BJ (cell line): ENCODE measurements at regions not wholly inside any gene's neighbourhood (a gene's known extent, or its start where the extent isn't known, plus 50 kb on each side); places are given as distances from the start of the nearest gene placed in this dataset.

Source experiments
- CTCF ChIA-PET: fragments of 350-600 bp; formaldehyde crosslinking; extraction: SDS; loops from one replicate; lab custom pipeline; 2021; ENCODE audit warnings: antibody characterized with exemption, inconsistent platforms; lab: Yijun Ruan, JAX
- POLR2A ChIA-PET: fragments of 300-600 bp; sonication (Branson Sonifier 250); formaldehyde crosslinking; extraction: SDS; loops from one replicate; lab custom pipeline; 2021; ENCODE audit warnings: antibody characterized with exemption; lab: Charles Lee
- DNase-seq: peaks from one replicate; pipeline ENCODE4 v3.0.0-alpha.2; 2011; ENCODE audit warnings: low read depth
- H3K27me3 ChIP-seq: 2 replicates; pipeline ENCODE4 v1.6.0; 2011; ENCODE audit warnings: low read length; ENCODE audit not compliant: control insufficient read depth, insufficient read depth
- H3K36me3 ChIP-seq: 2 replicates; pipeline ENCODE4 v1.5.1; 2011; ENCODE audit warnings: low read length; ENCODE audit not compliant: control insufficient read depth, insufficient read depth
- H3K4me3 ChIP-seq: 2 replicates; pipeline ENCODE4 v1.5.1; 2011; ENCODE audit warnings: low read depth, mild to moderate bottlenecking, control low read depth, low read length
- CTCF ChIP-seq: IDR thresholded peaks from 2 replicates; pipeline ENCODE4 v1.5.1; 2011; ENCODE audit warnings: low read depth, mild to moderate bottlenecking, control low read depth, inconsistent platforms, low read length, moderate library complexity; ENCODE audit not compliant: insufficient read depth

- ChIA-PET CTCF (no interaction called here), POLR2A (interaction anchor here (0.6 kb wide), 1 partner anchor 14 kb away, joined by 3 read pairs; no protein-coding TSS in a partner anchor)
- DNase-seq = no peak
- H3K36me3 ChIP-seq = no peaks in the 10 kb centered on the region
- no peak overlapping the region for H3K4me3 ChIP-seq
- H3K27me3 ChIP-seq = no peaks in the 10 kb centered on the region
- TF ChIP-seq CTCF = no peak
Observed at GRCh38 chr2:40642726-40643125, 190.8 kb upstream of the SLC8A1 start.

- no peak for DNase-seq
- POLR2A ChIA-PET = no interaction called here
- no peak for TF ChIP-seq CTCF
- no peak overlapping the region for H3K4me3 ChIP-seq
- CTCF ChIA-PET = no interaction called here
- no peaks in the 10 kb centered on the region for H3K27me3 ChIP-seq
- no peaks in the 10 kb centered on the region for H3K36me3 ChIP-seq
Observed at GRCh38 chr2:40646642-40647041, 194.8 kb upstream of the SLC8A1 start.

- H3K27me3 ChIP-seq = no peaks in the 10 kb centered on the region
- H3K4me3 ChIP-seq = no peak overlapping the region
- POLR2A ChIA-PET = no interaction called here
- no peaks in the 10 kb centered on the region for H3K36me3 ChIP-seq
- DNase-seq = no peak
- CTCF ChIA-PET = no interaction called here
- no peak for TF ChIP-seq CTCF
Observed at GRCh38 chr2:40652155-40652554, 200.3 kb upstream of the SLC8A1 start.

- ChIA-PET POLR2A (no interaction called here), CTCF (no interaction called here)
- Histone ChIP-seq H3K27me3 (no peaks in the 10 kb centered on the region), H3K4me3 (no peak overlapping the region), H3K36me3 (no peaks in the 10 kb centered on the region)
- TF ChIP-seq CTCF = no peak
- no peak for DNase-seq
Observed at GRCh38 chr2:40653829-40654228, 201.9 kb upstream of the SLC8A1 start.

- no peak for DNase-seq
- ChIA-PET POLR2A (no interaction called here), CTCF (no interaction called here)
- Histone ChIP-seq H3K36me3 (no peaks in the 10 kb centered on the region), H3K27me3 (no peaks in the 10 kb centered on the region), H3K4me3 (no peak overlapping the region)
- no peak for TF ChIP-seq CTCF
Observed at GRCh38 chr2:40654346-40654745, 202.5 kb upstream of the SLC8A1 start.
